GM23338 (cell line): ENCODE measurements at regions not wholly inside any gene's neighbourhood (a gene's known extent, or its start where the extent isn't known, plus 50 kb on each side); places are given as distances from the start of the nearest gene placed in this dataset.

Source experiments
- ATAC-seq: fragments of 200-7000 bp; cut with Tn5 transposase; 3 replicates; pipeline ENCODE4 v1.9.1; 2020
- DNase-seq: peaks from one replicate; pipeline ENCODE4 v3.0.0-alpha.2; 2015; ENCODE audit warnings: low spot score
- H2AFZ ChIP-seq: fragments of 200-600 bp; sonication (generic); 2 replicates; pipeline ENCODE4 v1.8.0; 2016; ENCODE audit warnings: antibody characterized with exemption, mild to moderate bottlenecking, moderate library complexity
- H3F3A ChIP-seq: fragments of 200-600 bp; sonication (generic); replicated peaks from 2 replicates; pipeline ENCODE4 v1.8.0; 2017; ENCODE audit warnings: antibody characterized with exemption, mixed run types, low read depth
- H3K27ac ChIP-seq: fragments of 200-600 bp; sonication (generic); 2 replicates; pipeline ENCODE4 v1.6.1; 2016; ENCODE audit warnings: low read depth
- H3K27me3 ChIP-seq: fragments of 200-600 bp; sonication (generic); 2 replicates; pipeline ENCODE4 v1.8.0; 2016; ENCODE audit warnings: mild to moderate bottlenecking, mixed run types, moderate library complexity; ENCODE audit not compliant: insufficient read depth
- H3K36me3 ChIP-seq: fragments of 200-600 bp; sonication (generic); 2 replicates; pipeline ENCODE4 v1.8.0; 2016; ENCODE audit warnings: mild to moderate bottlenecking; ENCODE audit not compliant: insufficient read depth
- H3K4me1 ChIP-seq: fragments of 200-600 bp; sonication (generic); 2 replicates; pipeline ENCODE4 v1.8.0; 2016; ENCODE audit warnings: mild to moderate bottlenecking, moderate library complexity; ENCODE audit not compliant: insufficient read depth
- H3K4me2 ChIP-seq: fragments of 200-600 bp; sonication (generic); 2 replicates; pipeline ENCODE4 v1.7.1; 2017; ENCODE audit warnings: mixed run types
- H3K4me3 ChIP-seq: fragments of 200-600 bp; sonication (generic); 2 replicates; pipeline ENCODE4 v1.6.1; 2016; ENCODE audit warnings: mixed run types
- H3K79me2 ChIP-seq: fragments of 200-600 bp; sonication (generic); replicated peaks from 2 replicates; pipeline ENCODE4 v1.8.0; 2017; ENCODE audit warnings: mild to moderate bottlenecking; ENCODE audit not compliant: insufficient read depth
- H3K9me2 ChIP-seq: fragments of 200-600 bp; sonication (generic); 2 replicates; pipeline ENCODE4 v1.8.0; 2017; ENCODE audit not compliant: insufficient read depth
- H4K20me1 ChIP-seq: fragments of 200-600 bp; sonication (generic); replicated peaks from 2 replicates; pipeline ENCODE4 v1.8.0; 2017; ENCODE audit warnings: mild to moderate bottlenecking; ENCODE audit not compliant: insufficient read depth
- H3K27ac Mint-ChIP-seq: 2 replicates; pipeline ENCODE4 v1.8.0; 2020; ENCODE audit warnings: inconsistent platforms, mild to moderate bottlenecking, moderate library complexity, mixed read lengths
- H3K27me3 Mint-ChIP-seq: 3 replicates; pipeline ENCODE4 v1.8.0; 2022; ENCODE audit warnings: low read depth, mild to moderate bottlenecking, moderate library complexity, mixed read lengths, inconsistent platforms; ENCODE audit not compliant: insufficient read depth, poor library complexity
- H3K36me3 Mint-ChIP-seq: 3 replicates; pipeline ENCODE4 v1.8.0; 2021; ENCODE audit warnings: low read depth, mild to moderate bottlenecking, inconsistent platforms, moderate library complexity, mixed read lengths
- H3K4me1 Mint-ChIP-seq: 3 replicates; pipeline ENCODE4 v1.8.0; 2020; ENCODE audit warnings: mild to moderate bottlenecking, inconsistent platforms, mixed read lengths
- H3K4me3 Mint-ChIP-seq: 3 replicates; pipeline ENCODE4 v1.8.0; 2021; ENCODE audit warnings: moderate library complexity, mild to moderate bottlenecking, inconsistent platforms, mixed read lengths
- H3K9me3 Mint-ChIP-seq: 3 replicates; pipeline ENCODE4 v1.8.0; 2020; ENCODE audit warnings: moderate library complexity, mild to moderate bottlenecking, inconsistent platforms, mixed read lengths
- CREB1 ChIP-seq: fragments of 250-450 bp; sonication (Bioruptor Pico); IDR thresholded peaks from 2 replicates; pipeline ENCODE4 v1.5.0; 2020; ENCODE audit warnings: low read depth, mild to moderate bottlenecking, moderate library complexity
- CTCF ChIP-seq, 2 experiments: fragments of 200-600 bp in 1 of 2; sonication (generic) in 1 of 2; conservative IDR thresholded peaks; 2 replicates each; pipeline versions ENCODE4 v1.5.1 to v1.6.1; 2016 to 2017; ENCODE audit warnings: antibody characterized with exemption in 2 of 2, low read depth in 2 of 2, mild to moderate bottlenecking in 2 of 2, moderate library complexity in 1 of 2
- ETS1 ChIP-seq: IDR thresholded peaks from 2 replicates; pipeline ENCODE4 v1.6.1; 2016; ENCODE audit warnings: antibody characterized with exemption
- EZH2 ChIP-seq: fragments of 200-600 bp; sonication (generic); IDR thresholded peaks from one replicate; pipeline ENCODE4 v1.8.0; 2017; ENCODE audit warnings: antibody characterized with exemption, mild to moderate bottlenecking, low read depth; ENCODE audit not compliant: unreplicated experiment
- EZH2phosphoT487 ChIP-seq: fragments of 200-600 bp; sonication (generic); IDR thresholded peaks from one replicate; pipeline ENCODE4 v1.8.1; 2018; ENCODE audit warnings: antibody characterized with exemption; ENCODE audit not compliant: unreplicated experiment
- JUNB ChIP-seq: IDR thresholded peaks from one replicate; pipeline ENCODE4 v1.6.1; 2016; ENCODE audit warnings: antibody characterized with exemption; ENCODE audit not compliant: unreplicated experiment
- NANOG ChIP-seq: IDR thresholded peaks from 2 replicates; pipeline ENCODE4 v1.6.1; 2016; ENCODE audit warnings: antibody characterized with exemption, borderline replicate concordance
- POLR2AphosphoS5 ChIP-seq: IDR thresholded peaks from 2 replicates; pipeline ENCODE4 v1.6.1; 2016; ENCODE audit warnings: antibody characterized with exemption, low read depth
- REST ChIP-seq: IDR thresholded peaks from one replicate; pipeline ENCODE4 v1.6.1; 2018; ENCODE audit warnings: antibody characterized with exemption; ENCODE audit not compliant: unreplicated experiment
- STAT1 ChIP-seq: IDR thresholded peaks from one replicate; pipeline ENCODE4 v1.6.1; 2016; ENCODE audit warnings: antibody characterized with exemption; ENCODE audit not compliant: unreplicated experiment
- ZNF331 ChIP-seq: fragments of 250-450 bp; sonication (Bioruptor Pico); IDR thresholded peaks from 2 replicates; pipeline ENCODE4 v1.5.0; 2020; ENCODE audit warnings: low read depth, mild to moderate bottlenecking, moderate library complexity
- ZNF462 ChIP-seq: fragments of 250-450 bp; sonication (Bioruptor Pico); IDR thresholded peaks from 2 replicates; pipeline ENCODE4 v1.5.0; 2020; ENCODE audit warnings: mild to moderate bottlenecking, moderate library complexity

GRCh38 chr7:33730958-33731357 lies 174.4 kb upstream of the BMPER start:
- H3K36me3 Mint-ChIP-seq: 0 out of 3 replicates have a peak, but pooled peaks cover 4% of the 10 kb centered on the region
- Histone ChIP-seq H3K9me2 (no peaks in the 10 kb centered on the region), H4K20me1 (no peaks in the 10 kb centered on the region), H3F3A (no peaks in the 10 kb centered on the region), H3K27ac (no peak overlapping the region), H3K36me3 (no peaks in the 10 kb centered on the region), H3K27me3 (no peaks in the 10 kb centered on the region), H3K4me2 (no peak overlapping the region), H3K79me2 (no peaks in the 10 kb centered on the region), H3K4me3 (no peak overlapping the region), H2AFZ (no peak overlapping the region), H3K4me1 (peaks cover 15% of the 10 kb centered on the region)
- DNase-seq (no peak), ATAC-seq (no peak)
- H3K27me3 Mint-ChIP-seq: peaks cover 2% of the 10 kb centered on the region
- no peak for TF ChIP-seq POLR2AphosphoS5
- TF ChIP-seq CTCF (conservative IDR thresholded peaks at IDR 0.05; ENCODE audit: low read depth in 2 of 2): no peak
- TF ChIP-seq JUNB: no peak
- no peak for TF ChIP-seq EZH2
- TF ChIP-seq ZNF331 (CRISPR knock-in tag): no peak
- TF ChIP-seq ETS1: no peak
- no peak for TF ChIP-seq REST
- TF ChIP-seq NANOG: no peak
- TF ChIP-seq STAT1: no peak
- no peak for TF ChIP-seq EZH2phosphoT487
- no peak for TF ChIP-seq CREB1 (CRISPR knock-in tag)
- no peak for TF ChIP-seq ZNF462 (CRISPR knock-in tag)
- peaks cover 20% of the 10 kb centered on the region for H3K4me1 Mint-ChIP-seq
- H3K27ac Mint-ChIP-seq: no peak overlapping the region
- H3K4me3 Mint-ChIP-seq: no peak overlapping the region
- 0 out of 3 replicates have a peak, but pooled peaks cover 2% of the 10 kb centered on the region for H3K9me3 Mint-ChIP-seq
